Hepatocyte (in vitro differentiated cells): ENCODE measurements at regions not wholly inside any gene's neighbourhood (a gene's known extent, or its start where the extent isn't known, plus 50 kb on each side); places are given as distances from the start of the nearest gene placed in this dataset.

Source experiments
- CTCF ChIP-seq: fragments of 200-600 bp; sonication (generic); IDR thresholded peaks from 2 replicates; pipeline ENCODE4 v1.5.1; 2016; ENCODE audit warnings: antibody characterized with exemption, mild to moderate bottlenecking; ENCODE audit not compliant: poor library complexity
- EZH2 ChIP-seq: fragments of 200-600 bp; sonication (generic); IDR thresholded peaks from 2 replicates; pipeline ENCODE4 v1.6.1; 2016; ENCODE audit warnings: antibody characterized with exemption, mild to moderate bottlenecking, borderline replicate concordance

- TF ChIP-seq CTCF (no peak), EZH2 (no peak)
Measured at GRCh38 chr10:93235686-93236085, 162.0 kb downstream of the CYP26A1 start.
